Tibial artery (tissue), 4 donors: ENCODE measurements at regions not wholly inside any gene's neighbourhood (a gene's known extent, or its start where the extent isn't known, plus 50 kb on each side); places are given as distances from the start of the nearest gene placed in this dataset.

Source experiments
- DNase-seq, 2 donors: peaks; one replicate each; pipeline ENCODE4 v3.0.0-alpha.2; 2019
- H3K27ac ChIP-seq, 2 donors: fragments of 200-600 bp; sonication (generic) in 1 of 2; 1 replicate in 1 of 2; 2 replicates in 1 of 2; pipeline ENCODE4 v1.5.1; 2018 to 2019; ENCODE audit warnings: mild to moderate bottlenecking in 1 of 2
- H3K27me3 ChIP-seq, 2 donors: fragments of 200-600 bp; sonication (generic) in 1 of 2; one replicate each; pipeline versions ENCODE4 v1.5.1 to v1.6.0; 2016 to 2019
- H3K36me3 ChIP-seq, 3 donors: fragments of 200-600 bp; sonication (generic) in 2 of 3; one replicate each; pipeline ENCODE4 v1.5.1; 2016 to 2019; ENCODE audit warnings: mild to moderate bottlenecking in 2 of 3
- H3K4me1 ChIP-seq, 4 donors: fragments of 200-600 bp; sonication (generic) in 2 of 4; 1 replicate in 3 of 4; 2 replicates in 1 of 4; pipeline ENCODE4 v1.5.1; 2016 to 2019
- H3K4me3 ChIP-seq, 2 donors: fragments of 200-600 bp; sonication (generic) in 1 of 2; 1 replicate in 1 of 2; 2 replicates in 1 of 2; pipeline ENCODE4 v1.5.1; 2018 to 2019; ENCODE audit warnings: mild to moderate bottlenecking in 2 of 2
- H3K9me3 ChIP-seq, 3 donors: fragments of 200-600 bp; sonication (generic) in 1 of 3; one replicate each; pipeline ENCODE4 v1.5.1; 2016 to 2019
- CTCF ChIP-seq, 2 experiments: fragments of 200-600 bp in 1 of 2; fragments of 450-650 bp in 1 of 2; IDR thresholded peaks; one replicate each; pipeline ENCODE4 v1.5.1; 2017 to 2019; ENCODE audit warnings: antibody characterized with exemption in 2 of 2, mild to moderate bottlenecking in 1 of 2, moderate library complexity in 1 of 2
- intact Hi-C: fragments of 100-400 bp; cut with DNase I; formaldehyde crosslinking; loops from one replicate; pipeline ENCODE4 v1.15.0; 2023; ENCODE audit warnings: low total_unique reads

- no peak for DNase-seq
- no peaks in the 10 kb centered on the region for H3K9me3 ChIP-seq
Measured at GRCh38 chr14:35231207-35231760, 60.9 kb upstream of the PSMA6 start.

GRCh38 chr14:35234012-35234805 lies 58.0 kb upstream of the PSMA6 start:
- intact Hi-C loops, result no loop called here
- Histone ChIP-seq H3K4me1 (no peaks in the 10 kb centered on the region), H3K4me3 (no peak overlapping the region), H3K9me3 (no peaks in the 10 kb centered on the region), H3K27ac (no peak overlapping the region), H3K36me3 (no peaks in the 10 kb centered on the region), H3K27me3 (no peaks in the 10 kb centered on the region)
- TF ChIP-seq CTCF (IDR thresholded peaks at IDR 0.05), result no peak
- DNase-seq, result no peak

More at GRCh38 chr14:35231207-35231760, 60.9 kb upstream of the PSMA6 start:
- Histone ChIP-seq H3K27ac (no peak overlapping the region), H3K36me3 (no peaks in the 10 kb centered on the region), H3K27me3 (no peaks in the 10 kb centered on the region), H3K4me3 (no peak overlapping the region), H3K4me1 (no peaks in the 10 kb centered on the region)
- intact Hi-C loops, result no loop called here
- TF ChIP-seq CTCF (IDR thresholded peaks at IDR 0.05), result no peak

- Histone ChIP-seq H3K4me1 (no peaks in the 10 kb centered on the region), H3K9me3 (no peaks in the 10 kb centered on the region), H3K36me3 (no peaks in the 10 kb centered on the region), H3K27me3 (no peaks in the 10 kb centered on the region), H3K4me3 (no peak overlapping the region), H3K27ac (no peak overlapping the region)
- intact Hi-C loops, result no loop called here
- no peak for DNase-seq
- TF ChIP-seq CTCF (IDR thresholded peaks at IDR 0.05), result no peak
Measured at GRCh38 chr14:35235840-35236239, 56.3 kb upstream of the PSMA6 start.

- no peak overlapping the region for H3K27ac ChIP-seq
- no peaks in the 10 kb centered on the region for H3K9me3 ChIP-seq
- DNase-seq, result no peak
- H3K27me3 ChIP-seq, result no peaks in the 10 kb centered on the region
- H3K4me3 ChIP-seq, result no peak overlapping the region
- intact Hi-C loops, result no loop called here
- H3K4me1 ChIP-seq, result no peaks in the 10 kb centered on the region
- H3K36me3 ChIP-seq, result no peaks in the 10 kb centered on the region
- TF ChIP-seq CTCF (IDR thresholded peaks at IDR 0.05), result no peak
Measured at GRCh38 chr14:35236806-35237205, 55.4 kb upstream of the PSMA6 start.

- H3K27ac ChIP-seq, result no peak overlapping the region
- H3K36me3 ChIP-seq, result no peaks in the 10 kb centered on the region
- H3K4me1 ChIP-seq, result no peaks in the 10 kb centered on the region
- no peak for DNase-seq
- H3K9me3 ChIP-seq, result no peaks in the 10 kb centered on the region
- no peak overlapping the region for H3K4me3 ChIP-seq
- intact Hi-C loops, result no loop called here
- TF ChIP-seq CTCF (IDR thresholded peaks at IDR 0.05), result no peak
- H3K27me3 ChIP-seq, result no peaks in the 10 kb centered on the region
Measured at GRCh38 chr14:35240231-35240630, 52.0 kb upstream of the PSMA6 start.
